OCI-LY1 (cell line): ENCODE measurements at regions not wholly inside any gene's neighbourhood (a gene's known extent, or its start where the extent isn't known, plus 50 kb on each side); places are given as distances from the start of the nearest gene placed in this dataset.
"Not testable (repeated sequence)": the region's sequence is repeated elsewhere in the genome, so short reads cannot be mapped to it uniquely, and the experiment has no call there.

ENCODE experiments used
- H2AFZ ChIP-seq: fragments of 200-600 bp; sonication (generic), shearing (Covaris generic); 2 replicates; pipeline ENCODE4 v1.6.0; 2014; ENCODE audit warnings: antibody characterized with exemption, mild to moderate bottlenecking, low read length
- H3F3A ChIP-seq: fragments of 200-600 bp; sonication (generic), shearing (Covaris generic); 2 replicates; pipeline ENCODE4 v1.6.0; 2014; ENCODE audit warnings: mild to moderate bottlenecking, antibody characterized with exemption, low read length, moderate library complexity; ENCODE audit not compliant: insufficient read depth
- H3K27ac ChIP-seq: fragments of 200-600 bp; sonication (generic); 2 replicates; pipeline ENCODE4 v1.5.1; 2014; ENCODE audit warnings: low read length, mixed run types, mild to moderate bottlenecking, low read depth; ENCODE audit not compliant: poor library complexity, severe bottlenecking
- H3K27me3 ChIP-seq: fragments of 200-600 bp; sonication (generic); 2 replicates; pipeline ENCODE4 v1.6.0; 2014; ENCODE audit warnings: antibody characterized with exemption, mild to moderate bottlenecking, low read length, moderate library complexity; ENCODE audit not compliant: insufficient read depth
- H3K36me3 ChIP-seq: fragments of 200-600 bp; sonication (generic); 2 replicates; pipeline ENCODE4 v1.6.1; 2014; ENCODE audit warnings: mild to moderate bottlenecking, antibody characterized with exemption, low read length, moderate library complexity, mixed read lengths; ENCODE audit not compliant: insufficient read depth
- H3K4me1 ChIP-seq: fragments of 200-600 bp; sonication (generic); 2 replicates; pipeline ENCODE4 v1.5.1; 2014; ENCODE audit warnings: mild to moderate bottlenecking, low read length, moderate library complexity; ENCODE audit not compliant: insufficient read depth, severe bottlenecking
- H3K4me2 ChIP-seq: fragments of 200-600 bp; sonication (generic), shearing (Covaris generic); 2 replicates; pipeline ENCODE4 v1.6.1; 2014; ENCODE audit warnings: low read length
- H3K4me3 ChIP-seq: fragments of 200-600 bp; sonication (generic); 2 replicates; pipeline ENCODE4 v1.5.1; 2014; ENCODE audit warnings: low read length, low read depth, mild to moderate bottlenecking, mixed read lengths; ENCODE audit not compliant: poor library complexity, severe bottlenecking
- H3K79me2 ChIP-seq: fragments of 200-600 bp; shearing (Covaris generic); 2 replicates; pipeline ENCODE4 v1.6.1; 2016; ENCODE audit warnings: mixed run types, low read length, mixed read lengths; ENCODE audit not compliant: insufficient read depth
- H3K9ac ChIP-seq: fragments of 200-600 bp; sonication (generic), shearing (Covaris generic); 2 replicates; pipeline ENCODE4 v1.6.1; 2014; ENCODE audit warnings: mild to moderate bottlenecking, low read length, mixed read lengths
- H3K9me2 ChIP-seq: fragments of 200-600 bp; sonication (generic), shearing (Covaris generic); 2 replicates; pipeline ENCODE4 v1.6.1; 2014; ENCODE audit warnings: low read depth, mild to moderate bottlenecking, low read length, mixed read lengths
- H3K9me3 ChIP-seq: fragments of 200-600 bp; shearing (Covaris generic); 2 replicates; pipeline ENCODE4 v1.6.1; 2014; ENCODE audit warnings: low read length, mixed read lengths
- H4K20me1 ChIP-seq: fragments of 200-600 bp; sonication (generic), shearing (Covaris generic); 2 replicates; pipeline ENCODE4 v1.6.0; 2016; ENCODE audit warnings: mild to moderate bottlenecking, low read length; ENCODE audit not compliant: insufficient read depth
- EZH2 ChIP-seq: fragments of 200-600 bp; sonication (generic), shearing (Covaris generic); IDR thresholded peaks from 2 replicates; pipeline ENCODE4 v1.8.0; 2017; ENCODE audit warnings: borderline replicate concordance, mixed run types, mild to moderate bottlenecking, antibody characterized with exemption, low read length, moderate library complexity, mixed read lengths
- TF ChIP-seq, protein P1 (sequence below): fragments of 200-600 bp; sonication (generic), shearing (Covaris generic); IDR thresholded peaks from 2 replicates; pipeline ENCODE4 v1.5.1; 2017; ENCODE audit warnings: mild to moderate bottlenecking, antibody characterized with exemption, low read length, moderate library complexity, mixed read lengths

DNA sequence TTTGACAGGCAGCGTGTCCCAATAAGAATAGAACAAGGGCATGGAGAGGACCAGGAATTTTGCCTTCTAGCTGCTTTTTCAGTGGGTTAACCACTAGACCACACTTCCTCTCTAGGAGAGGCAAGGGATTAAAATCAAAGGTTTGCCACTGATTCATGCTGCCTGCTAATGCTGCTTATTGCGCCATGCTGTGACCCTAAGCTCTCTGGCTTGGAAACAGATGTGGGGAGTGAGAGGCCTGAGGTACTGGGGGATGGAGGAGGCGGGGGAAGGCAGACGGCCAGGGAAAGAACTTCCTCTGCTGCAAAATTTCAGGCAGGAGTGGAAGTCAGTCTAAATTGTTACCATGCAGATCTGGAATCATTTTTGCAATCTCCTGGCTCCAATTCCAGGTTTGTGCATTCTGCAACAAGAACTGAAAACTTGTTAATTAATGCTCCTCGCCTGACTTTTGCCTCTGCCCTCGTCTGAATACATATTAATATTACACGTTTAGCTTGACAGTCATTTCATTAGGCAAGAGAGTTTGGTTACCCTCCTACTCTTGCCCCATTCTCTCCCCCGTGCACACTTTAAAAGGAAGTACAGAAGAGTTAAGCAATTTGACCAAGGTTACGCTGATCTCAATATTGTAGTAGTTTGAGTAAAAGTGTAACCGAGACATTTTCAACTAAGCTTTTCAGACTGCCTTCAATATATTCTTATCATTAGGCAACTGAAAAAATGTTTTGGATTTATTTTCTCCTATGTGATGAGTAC, 121.7 kb upstream of the SPRED1 start:
- Histone ChIP-seq H3K9me3 (no peaks in the 10 kb centered on the region), H2AFZ (no peak overlapping the region), H3F3A (no peaks in the 10 kb centered on the region), H3K27ac (no peak overlapping the region), H4K20me1 (no peaks in the 10 kb centered on the region), H3K9ac (no peak overlapping the region; the same call in 1 of the 2 replicates), H3K27me3 (no peaks in the 10 kb centered on the region), H3K9me2 (no peaks in the 10 kb centered on the region), H3K4me2 (peak overlapping the region; percentile 56), H3K4me1 (peaks cover 19% of the 10 kb centered on the region), H3K36me3 (no peaks in the 10 kb centered on the region), H3K4me3 (no peak overlapping the region), H3K79me2 (no peaks in the 10 kb centered on the region)
- TF ChIP-seq EZH2, result no peak
- TF ChIP-seq, protein P1, sequence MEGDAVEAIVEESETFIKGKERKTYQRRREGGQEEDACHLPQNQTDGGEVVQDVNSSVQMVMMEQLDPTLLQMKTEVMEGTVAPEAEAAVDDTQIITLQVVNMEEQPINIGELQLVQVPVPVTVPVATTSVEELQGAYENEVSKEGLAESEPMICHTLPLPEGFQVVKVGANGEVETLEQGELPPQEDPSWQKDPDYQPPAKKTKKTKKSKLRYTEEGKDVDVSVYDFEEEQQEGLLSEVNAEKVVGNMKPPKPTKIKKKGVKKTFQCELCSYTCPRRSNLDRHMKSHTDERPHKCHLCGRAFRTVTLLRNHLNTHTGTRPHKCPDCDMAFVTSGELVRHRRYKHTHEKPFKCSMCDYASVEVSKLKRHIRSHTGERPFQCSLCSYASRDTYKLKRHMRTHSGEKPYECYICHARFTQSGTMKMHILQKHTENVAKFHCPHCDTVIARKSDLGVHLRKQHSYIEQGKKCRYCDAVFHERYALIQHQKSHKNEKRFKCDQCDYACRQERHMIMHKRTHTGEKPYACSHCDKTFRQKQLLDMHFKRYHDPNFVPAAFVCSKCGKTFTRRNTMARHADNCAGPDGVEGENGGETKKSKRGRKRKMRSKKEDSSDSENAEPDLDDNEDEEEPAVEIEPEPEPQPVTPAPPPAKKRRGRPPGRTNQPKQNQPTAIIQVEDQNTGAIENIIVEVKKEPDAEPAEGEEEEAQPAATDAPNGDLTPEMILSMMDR, result no peak

DNA sequence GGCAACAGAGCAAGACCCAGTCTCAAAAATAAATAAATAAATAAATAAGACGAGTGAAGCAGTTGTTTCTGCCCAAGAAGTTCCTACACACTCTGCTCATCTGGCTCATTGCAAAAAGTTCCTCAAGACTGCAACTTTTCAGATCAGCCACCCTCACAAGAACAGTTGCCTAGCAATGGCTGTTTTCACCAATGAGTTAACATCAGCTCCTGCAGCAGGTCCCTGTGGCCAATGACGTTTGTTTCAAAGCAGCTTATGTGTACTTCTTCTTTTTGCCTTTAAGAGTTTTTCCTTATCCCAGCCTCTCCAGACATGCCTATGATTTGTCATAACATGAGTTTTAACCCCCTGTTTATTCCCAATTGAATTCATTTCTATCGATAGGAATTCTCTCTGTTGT, 118.4 kb upstream of the SPRED1 start:
- TF ChIP-seq EZH2, result no peak
- TF ChIP-seq, protein P1, result no peak
- no peak overlapping the region for H3K4me3 ChIP-seq
- peaks cover 19% of the 10 kb centered on the region for H3K4me1 ChIP-seq
- no peak overlapping the region for H2AFZ ChIP-seq
- H3K79me2 ChIP-seq, result no peaks in the 10 kb centered on the region
- no peaks in the 10 kb centered on the region for H3K36me3 ChIP-seq
- H3K4me2 ChIP-seq, result no peak overlapping the region
- H4K20me1 ChIP-seq, result no peaks in the 10 kb centered on the region
- H3K9me2 ChIP-seq, result no peaks in the 10 kb centered on the region
- no peaks in the 10 kb centered on the region for H3F3A ChIP-seq
- H3K27ac ChIP-seq, result no peak overlapping the region
- no peak overlapping the region for H3K9ac ChIP-seq
- no peaks in the 10 kb centered on the region for H3K9me3 ChIP-seq
- no peaks in the 10 kb centered on the region for H3K27me3 ChIP-seq

DNA sequence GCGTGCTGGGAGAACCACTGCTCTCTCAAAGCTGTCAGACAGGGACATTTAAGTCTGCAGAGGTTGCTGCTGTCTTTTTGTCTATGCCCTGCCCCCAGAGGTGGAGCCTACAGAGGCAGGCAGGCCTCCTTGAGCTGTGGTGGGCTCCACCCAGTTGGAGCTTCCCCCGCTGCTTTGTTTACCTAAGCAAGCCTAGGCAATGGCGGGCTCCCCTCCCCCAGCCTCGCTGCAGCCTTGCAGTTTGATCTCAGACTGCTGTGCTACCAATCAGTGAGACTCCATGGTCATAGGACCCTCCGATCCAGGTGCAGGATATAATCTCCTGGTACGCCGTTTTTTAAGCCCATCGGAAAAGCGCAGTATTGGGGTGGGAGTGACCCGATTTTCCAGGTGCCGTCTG, 110.4 kb upstream of the SPRED1 start:
- not testable (repeated sequence) for H3K36me3 ChIP-seq, H4K20me1 ChIP-seq, H3K27ac ChIP-seq, H3K27me3 ChIP-seq, H3K4me2 ChIP-seq, H3K9me3 ChIP-seq, H3K79me2 ChIP-seq, H3F3A ChIP-seq, H3K4me3 ChIP-seq, H2AFZ ChIP-seq, H3K9me2 ChIP-seq, H3K9ac ChIP-seq
- peaks cover 27% of the 10 kb centered on the region for H3K4me1 ChIP-seq

DNA sequence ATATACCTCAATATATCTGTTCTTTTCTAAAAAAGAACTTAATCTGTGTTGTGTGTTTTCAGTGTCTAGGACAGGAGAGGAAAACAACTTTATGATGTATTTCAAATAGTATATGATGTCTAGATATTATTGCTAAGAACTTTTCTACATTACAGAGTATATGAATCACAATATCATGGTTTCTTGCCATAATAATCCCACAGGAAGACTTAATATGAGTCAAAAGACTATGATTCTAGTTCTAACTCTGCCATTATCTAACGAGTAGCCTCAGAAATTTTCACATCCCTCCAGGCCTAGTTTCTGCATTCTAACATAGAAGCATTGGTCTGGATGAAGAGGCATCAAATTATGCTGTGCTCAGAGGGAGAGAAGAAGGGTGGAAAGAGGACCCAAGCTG, 107.7 kb upstream of the SPRED1 start:
- Histone ChIP-seq H3K79me2 (no peaks in the 10 kb centered on the region), H3K9me2 (no peaks in the 10 kb centered on the region), H3K27ac (peak overlapping the region; percentile 34), H3K9me3 (peaks cover 5% of the 10 kb centered on the region; the same call in 1 of the 2 replicates), H4K20me1 (no peaks in the 10 kb centered on the region), H2AFZ (no peak overlapping the region), H3K4me2 (peak overlapping the region; percentile 52; the same call in 1 of the 2 replicates), H3K36me3 (no peaks in the 10 kb centered on the region), H3F3A (no peaks in the 10 kb centered on the region), H3K27me3 (no peaks in the 10 kb centered on the region), H3K4me3 (peak overlapping the region; percentile 30), H3K4me1 (peaks cover 27% of the 10 kb centered on the region), H3K9ac (no peak overlapping the region; the same call in 1 of the 2 replicates)
- TF ChIP-seq, protein P1, result no peak
- no peak for TF ChIP-seq EZH2
